ENCODE measurements at regions not wholly inside any gene's neighbourhood (a gene's known extent, or its start where the extent isn't known, plus 50 kb on each side); places are given as distances from the start of the nearest gene placed in this dataset.

- H3K79me2 ChIP-seq (ENCODE audit: insufficient read depth, low read depth, low read length), result no peaks in the 10 kb centered on the region
- no peak overlapping the region for H3K4me2 ChIP-seq (ENCODE audit: low read length)
- H3K9me2 ChIP-seq (ENCODE audit: insufficient read depth, low read length), result no peaks in the 10 kb centered on the region
- no peak overlapping the region for H3K4me3 ChIP-seq (ENCODE audit: low read depth, low read length, poor library complexity, severe bottlenecking)
- DNase-seq (ENCODE audit: low spot score), result no peak
- intact Hi-C loops (cut with micrococcal nuclease; ENCODE audit: unreplicated experiment), result no loop called here
- H2AFZ ChIP-seq (ENCODE audit: low read length), result no peak overlapping the region
- CTCF ChIA-PET (ENCODE audit: unreplicated experiment), result no interaction called here
- no peaks in the 10 kb centered on the region for H3K9me3 ChIP-seq (ENCODE audit: low read length)
- no peaks in the 10 kb centered on the region for H4K20me1 ChIP-seq (ENCODE audit: insufficient read depth, low read length)
- POLR2A ChIA-PET, result no interaction called here
- no peaks in the 10 kb centered on the region for H3K4me1 ChIP-seq (ENCODE audit: insufficient read depth, low read length, poor library complexity, severe bottlenecking)
- no TSS peak for BruUV-seq (replicated peaks)
- no peak overlapping the region for H3K27ac ChIP-seq (ENCODE audit: low read depth, low read length, poor library complexity, severe bottlenecking)
- no peaks in the 10 kb centered on the region for H3K36me3 ChIP-seq (ENCODE audit: insufficient read depth, low read length)
- TF ChIP-seq EZH2phosphoT487 (IDR thresholded peaks at IDR 0.05; ENCODE audit: borderline replicate concordance, low read depth, low read length), result no peak
- no peak for TF ChIP-seq CTCF (conservative IDR thresholded peaks at IDR 0.05; ENCODE audit: low read length)
Observed at GRCh38 chr3:28672406-28672805, 323.8 kb upstream of the AZI2 start.

- intact Hi-C loops (cut with micrococcal nuclease; ENCODE audit: unreplicated experiment), result no loop called here
- no peak overlapping the region for H2AFZ ChIP-seq (ENCODE audit: low read length)
- POLR2A ChIA-PET, result interaction anchor here (0.5 kb wide), 1 partner anchor 1500 kb away, joined by 3 read pairs; no protein-coding TSS in a partner anchor
Observed at GRCh38 chr3:28673446-28673845, 324.8 kb upstream of the AZI2 start.

More at GRCh38 chr3:28673446-28673845, 324.8 kb upstream of the AZI2 start:
- TF ChIP-seq CTCF (conservative IDR thresholded peaks at IDR 0.05; ENCODE audit: low read length) (no peak), EZH2phosphoT487 (IDR thresholded peaks at IDR 0.05; ENCODE audit: borderline replicate concordance, low read depth, low read length) (no peak)
- CTCF ChIA-PET (ENCODE audit: unreplicated experiment), result no interaction called here
- H4K20me1 ChIP-seq (ENCODE audit: insufficient read depth, low read length), result no peaks in the 10 kb centered on the region
- no peak overlapping the region for H3K27ac ChIP-seq (ENCODE audit: low read depth, low read length, poor library complexity, severe bottlenecking)
- H3K79me2 ChIP-seq (ENCODE audit: insufficient read depth, low read depth, low read length), result no peaks in the 10 kb centered on the region
- no peak overlapping the region for H3K4me3 ChIP-seq (ENCODE audit: low read depth, low read length, poor library complexity, severe bottlenecking)
- H3K4me1 ChIP-seq (ENCODE audit: insufficient read depth, low read length, poor library complexity, severe bottlenecking), result no peaks in the 10 kb centered on the region
- BruUV-seq (replicated peaks), result no TSS peak
- H3K9me3 ChIP-seq (ENCODE audit: low read length), result no peaks in the 10 kb centered on the region
- DNase-seq (ENCODE audit: low spot score), result no peak
- H3K9me2 ChIP-seq (ENCODE audit: insufficient read depth, low read length), result no peaks in the 10 kb centered on the region
- H3K4me2 ChIP-seq (ENCODE audit: low read length), result no peak overlapping the region
- no peaks in the 10 kb centered on the region for H3K36me3 ChIP-seq (ENCODE audit: insufficient read depth, low read length)

All from OCI-LY7 (cell line).